ENCODE measurements at regions not wholly inside any gene's neighbourhood (a gene's known extent, or its start where the extent isn't known, plus 50 kb on each side); places are given as distances from the start of the nearest gene placed in this dataset.

- H3K79me2 ChIP-seq (ENCODE audit: control insufficient read depth, insufficient read depth, low read length): no peaks in the 10 kb centered on the region
- no peak for DNase-seq (ENCODE audit: low read depth in 2 of 2)
- H3K4me1 ChIP-seq (ENCODE audit: control insufficient read depth, extremely low read depth, insufficient read depth, low read length): no peaks in the 10 kb centered on the region
- H3K36me3 ChIP-seq (ENCODE audit: control insufficient read depth, insufficient read depth, low read length): no peaks in the 10 kb centered on the region
- H3K9me3 ChIP-seq (ENCODE audit: control insufficient read depth, insufficient read depth, low read depth, low read length): no peaks in the 10 kb centered on the region
- H3K4me3 ChIP-seq (replicated peaks in 1 of 4; ENCODE audit: control extremely low read depth in 1 of 4, insufficient read depth in 1 of 4, low read depth in 3 of 4, low read length in 4 of 4): no peak overlapping the region
- H3K27me3 ChIP-seq (ENCODE audit: control insufficient read depth, insufficient read depth, low read length): no peaks in the 10 kb centered on the region
- H3K9ac ChIP-seq (ENCODE audit: insufficient read depth, low read length): no peak overlapping the region
- H3K27ac ChIP-seq (ENCODE audit: insufficient read depth, low read length): no peak overlapping the region
- H2AFZ ChIP-seq (ENCODE audit: low read length): no peak overlapping the region
- TF ChIP-seq EZH2 (IDR thresholded peaks at IDR 0.05; ENCODE audit: low read length, missing control alignments) (no peak), CTCF (conservative IDR thresholded peaks at IDR 0.05 in 1 of 2, IDR thresholded peaks at IDR 0.05 in 1 of 2; ENCODE audit: low read depth in 1 of 2, low read length in 2 of 2) (no peak)
- H3K4me2 ChIP-seq (ENCODE audit: extremely low read depth, insufficient read depth, low read length): no peak overlapping the region
- no peaks in the 10 kb centered on the region for H4K20me1 ChIP-seq (ENCODE audit: control insufficient read depth, extremely low read depth, insufficient read depth, low read length)
These were observed 478.5 kb upstream of the CDH18 start for GRCh38 chr5:20466512-20466911.

DNA sequence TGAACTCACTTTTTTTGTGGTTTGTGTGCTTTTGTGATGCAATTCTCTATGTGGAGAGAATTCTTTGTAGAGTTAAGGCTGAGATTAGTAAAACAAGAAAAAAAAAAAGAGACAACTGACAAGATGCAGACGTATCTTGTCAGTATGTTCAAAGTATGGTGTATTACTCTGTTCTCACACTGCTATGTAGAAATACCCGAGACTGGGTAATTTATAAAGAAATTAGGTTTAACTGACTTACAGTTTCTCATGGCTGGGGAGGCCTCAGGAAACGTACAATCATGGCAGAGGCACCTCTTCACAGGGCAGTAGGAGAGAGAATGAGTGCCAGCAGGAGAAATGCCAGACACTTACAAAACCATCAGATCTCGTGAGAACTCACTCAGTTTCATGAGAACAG is 475.2 kb upstream of the CDH18 start:
- H3K36me3 ChIP-seq (ENCODE audit: control insufficient read depth, insufficient read depth, low read length): no peaks in the 10 kb centered on the region
- H3K4me1 ChIP-seq (ENCODE audit: control insufficient read depth, extremely low read depth, insufficient read depth, low read length): no peaks in the 10 kb centered on the region
- no peaks in the 10 kb centered on the region for H3K27me3 ChIP-seq (ENCODE audit: control insufficient read depth, insufficient read depth, low read length)
- H3K9ac ChIP-seq (ENCODE audit: insufficient read depth, low read length): no peak overlapping the region
- no peaks in the 10 kb centered on the region for H3K79me2 ChIP-seq (ENCODE audit: control insufficient read depth, insufficient read depth, low read length)
- TF ChIP-seq EZH2 (IDR thresholded peaks at IDR 0.05; ENCODE audit: low read length, missing control alignments) (no peak), CTCF (conservative IDR thresholded peaks at IDR 0.05 in 1 of 2, IDR thresholded peaks at IDR 0.05 in 1 of 2; ENCODE audit: low read depth in 1 of 2, low read length in 2 of 2) (no peak)
- no peaks in the 10 kb centered on the region for H3K9me3 ChIP-seq (ENCODE audit: control insufficient read depth, insufficient read depth, low read depth, low read length)
- no peak overlapping the region for H2AFZ ChIP-seq (ENCODE audit: low read length)
- no peak overlapping the region for H3K4me2 ChIP-seq (ENCODE audit: extremely low read depth, insufficient read depth, low read length)
- no peaks in the 10 kb centered on the region for H4K20me1 ChIP-seq (ENCODE audit: control insufficient read depth, extremely low read depth, insufficient read depth, low read length)
- no peak for DNase-seq (ENCODE audit: low read depth in 2 of 2)
- H3K4me3 ChIP-seq (replicated peaks in 1 of 4; ENCODE audit: control extremely low read depth in 1 of 4, insufficient read depth in 1 of 4, low read depth in 3 of 4, low read length in 4 of 4): no peak overlapping the region
- H3K27ac ChIP-seq (ENCODE audit: insufficient read depth, low read length): no peak overlapping the region

DNA sequence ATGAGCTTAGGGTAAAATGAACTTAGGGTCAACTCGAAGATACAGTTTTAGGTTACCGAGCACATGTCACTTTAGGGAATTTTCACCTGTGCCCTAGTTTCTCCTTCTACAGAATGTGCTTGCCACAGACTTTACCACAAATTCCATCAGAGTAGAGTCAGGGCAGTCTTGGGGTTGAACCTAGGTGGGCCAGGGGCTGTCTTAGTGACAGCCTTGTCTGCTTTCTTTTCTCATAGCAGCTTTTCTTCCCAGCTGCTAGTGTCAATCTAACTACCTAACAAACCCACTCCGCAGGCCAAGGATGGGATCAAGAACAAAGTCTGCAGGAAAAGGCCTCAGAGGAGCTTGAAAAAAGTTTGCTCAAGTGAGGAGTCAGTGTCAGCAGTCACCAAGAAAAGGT is 458.1 kb upstream of the CDH18 start:
- no peak overlapping the region for H3K9ac ChIP-seq (ENCODE audit: insufficient read depth, low read length)
- H3K27me3 ChIP-seq (ENCODE audit: control insufficient read depth, insufficient read depth, low read length): no peaks in the 10 kb centered on the region
- H3K4me3 ChIP-seq (replicated peaks in 1 of 4; ENCODE audit: control extremely low read depth in 1 of 4, insufficient read depth in 1 of 4, low read depth in 3 of 4, low read length in 4 of 4): no peak overlapping the region
- no peaks in the 10 kb centered on the region for H3K4me1 ChIP-seq (ENCODE audit: control insufficient read depth, extremely low read depth, insufficient read depth, low read length)
- no peaks in the 10 kb centered on the region for H4K20me1 ChIP-seq (ENCODE audit: control insufficient read depth, extremely low read depth, insufficient read depth, low read length)
- peak in 1 of 2 donors; percentile 12 for DNase-seq (ENCODE audit: low read depth in 2 of 2)
- no peaks in the 10 kb centered on the region for H3K79me2 ChIP-seq (ENCODE audit: control insufficient read depth, insufficient read depth, low read length)
- no peak overlapping the region for H3K27ac ChIP-seq (ENCODE audit: insufficient read depth, low read length)
- TF ChIP-seq CTCF (conservative IDR thresholded peaks at IDR 0.05 in 1 of 2, IDR thresholded peaks at IDR 0.05 in 1 of 2; ENCODE audit: low read depth in 1 of 2, low read length in 2 of 2) (no peak), EZH2 (IDR thresholded peaks at IDR 0.05; ENCODE audit: low read length, missing control alignments) (no peak)
- no peaks in the 10 kb centered on the region for H3K9me3 ChIP-seq (ENCODE audit: control insufficient read depth, insufficient read depth, low read depth, low read length)
- no peak overlapping the region for H3K4me2 ChIP-seq (ENCODE audit: extremely low read depth, insufficient read depth, low read length)
- no peak overlapping the region for H2AFZ ChIP-seq (ENCODE audit: low read length)
- no peaks in the 10 kb centered on the region for H3K36me3 ChIP-seq (ENCODE audit: control insufficient read depth, insufficient read depth, low read length)

All from fibroblast of lung (primary cell).